ENCODE measurements at regions not wholly inside any gene's neighbourhood (a gene's known extent, or its start where the extent isn't known, plus 50 kb on each side); places are given as distances from the start of the nearest gene placed in this dataset.
"Not testable (repeated sequence)": the region's sequence is repeated elsewhere in the genome, so short reads cannot be mapped to it uniquely, and the experiment has no call there.

DNA sequence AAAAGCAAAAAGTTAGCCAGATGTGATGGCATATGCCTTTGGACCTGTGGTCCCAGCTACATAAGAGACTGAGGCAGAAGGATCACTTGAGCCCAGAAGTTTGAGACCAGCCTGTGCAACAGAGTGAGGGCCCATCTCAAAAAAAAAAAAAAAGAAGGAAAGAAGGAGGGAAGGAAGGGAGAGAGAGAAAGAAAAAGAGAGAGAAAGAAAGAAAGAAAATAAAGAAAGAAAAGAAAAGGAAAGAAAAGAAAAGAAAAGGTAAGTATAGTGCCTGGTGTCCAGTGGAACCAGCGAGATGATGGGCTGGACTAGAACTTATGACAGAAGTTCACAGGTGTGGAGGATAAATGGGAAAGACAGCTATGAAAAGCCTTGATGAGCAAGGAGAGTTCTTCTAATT is 100.9 kb downstream of the QRSL1 start:
- Histone ChIP-seq H3K27ac (ENCODE audit: low read length) (no peak overlapping the region), H3K4me1 (ENCODE audit: control insufficient read depth, insufficient read depth, low read length) (no peaks in the 10 kb centered on the region), H3K27me3 (ENCODE audit: control insufficient read depth, insufficient read depth) (no peaks in the 10 kb centered on the region), H3K9me3 (ENCODE audit: control insufficient read depth, low read length) (no peaks in the 10 kb centered on the region), H3K4me3 (ENCODE audit: low read length) (no peak overlapping the region)
- intact Hi-C loops (cut with DNase I), result no loop called here
- ATAC-seq (no peak), DNase-seq (no peak)
- WGBS, result 88% methylated on average over 1 of the region's 1 CpG

- DNase-seq (no peak), ATAC-seq (no peak)
- Histone ChIP-seq H3K27me3 (ENCODE audit: control insufficient read depth, insufficient read depth) (no peaks in the 10 kb centered on the region), H3K4me3 (ENCODE audit: low read length) (no peak overlapping the region), H3K4me1 (ENCODE audit: control insufficient read depth, insufficient read depth, low read length) (no peaks in the 10 kb centered on the region), H3K9me3 (ENCODE audit: control insufficient read depth, low read length) (no peaks in the 10 kb centered on the region), H3K27ac (ENCODE audit: low read length) (no peak overlapping the region)
- intact Hi-C loops (cut with DNase I), result no loop called here
- WGBS, result 78% methylated on average over 4 of the region's 4 CpGs
Measured at GRCh38 chr6:106729841-106730240, 100.5 kb downstream of the QRSL1 start.

GRCh38 chr6:106728296-106728870 is 99.0 kb downstream of the QRSL1 start:
- ATAC-seq, result no peak
- DNase-seq, result no peak
- WGBS, result 79% methylated on average over 5 of the region's 5 CpGs
- H3K27ac ChIP-seq (ENCODE audit: low read length), result no peak overlapping the region
- intact Hi-C loops (cut with DNase I), result no loop called here
- no peaks in the 10 kb centered on the region for H3K27me3 ChIP-seq (ENCODE audit: control insufficient read depth, insufficient read depth)
- H3K4me1 ChIP-seq (ENCODE audit: control insufficient read depth, insufficient read depth, low read length), result no peaks in the 10 kb centered on the region
- no peaks in the 10 kb centered on the region for H3K9me3 ChIP-seq (ENCODE audit: control insufficient read depth, low read length)
- no peak overlapping the region for H3K4me3 ChIP-seq (ENCODE audit: low read length)

- Histone ChIP-seq H3K27ac (ENCODE audit: low read length) (no peak overlapping the region), H3K4me3 (ENCODE audit: low read length) (no peak overlapping the region), H3K4me1 (ENCODE audit: control insufficient read depth, insufficient read depth, low read length) (no peaks in the 10 kb centered on the region), H3K27me3 (ENCODE audit: control insufficient read depth, insufficient read depth) (no peaks in the 10 kb centered on the region), H3K9me3 (ENCODE audit: control insufficient read depth, low read length) (no peaks in the 10 kb centered on the region)
- 83% methylated on average over 3 of the region's 3 CpGs for WGBS
- ATAC-seq (no peak), DNase-seq (no peak)
- intact Hi-C loops (cut with DNase I), result no loop called here
Measured at GRCh38 chr6:106727480-106728149, 98.2 kb downstream of the QRSL1 start.

DNA sequence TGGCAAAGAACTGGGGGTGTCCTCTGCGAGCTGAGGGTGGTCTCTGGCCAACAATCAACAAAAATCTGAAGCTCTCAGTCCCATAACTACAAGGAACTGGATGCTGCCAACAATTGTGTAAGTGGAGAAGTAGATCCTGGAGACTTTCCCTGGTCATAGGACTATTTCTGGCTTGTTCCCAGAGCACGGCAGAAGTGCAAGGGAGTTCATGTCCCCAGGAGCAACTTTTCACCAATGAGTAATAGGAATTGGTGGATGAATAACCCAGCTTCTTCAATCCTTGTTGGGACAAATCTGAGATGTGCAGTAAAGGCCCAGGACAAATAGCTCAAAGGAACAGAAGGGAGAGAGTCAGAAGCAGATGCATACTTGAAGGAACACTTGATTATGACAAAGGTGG is 95.5 kb downstream of the QRSL1 start:
- H3K9me3 ChIP-seq (ENCODE audit: control insufficient read depth, low read length), result no peaks in the 10 kb centered on the region
- 49% methylated on average over 2 of the region's 2 CpGs for WGBS
- H3K4me3 ChIP-seq (ENCODE audit: low read length), result no peak overlapping the region
- H3K4me1 ChIP-seq (ENCODE audit: control insufficient read depth, insufficient read depth, low read length), result no peaks in the 10 kb centered on the region
- no peak overlapping the region for H3K27ac ChIP-seq (ENCODE audit: low read length)
- ATAC-seq (no peak), DNase-seq (no peak)
- H3K27me3 ChIP-seq (ENCODE audit: control insufficient read depth, insufficient read depth), result no peaks in the 10 kb centered on the region
- intact Hi-C loops (cut with DNase I), result no loop called here

GRCh38 chr6:106724337-106724736 is 95.0 kb downstream of the QRSL1 start:
- H3K4me1 ChIP-seq (ENCODE audit: control insufficient read depth, insufficient read depth, low read length), result no peaks in the 10 kb centered on the region
- 86% methylated on average over 4 of the region's 4 CpGs for WGBS

DNA sequence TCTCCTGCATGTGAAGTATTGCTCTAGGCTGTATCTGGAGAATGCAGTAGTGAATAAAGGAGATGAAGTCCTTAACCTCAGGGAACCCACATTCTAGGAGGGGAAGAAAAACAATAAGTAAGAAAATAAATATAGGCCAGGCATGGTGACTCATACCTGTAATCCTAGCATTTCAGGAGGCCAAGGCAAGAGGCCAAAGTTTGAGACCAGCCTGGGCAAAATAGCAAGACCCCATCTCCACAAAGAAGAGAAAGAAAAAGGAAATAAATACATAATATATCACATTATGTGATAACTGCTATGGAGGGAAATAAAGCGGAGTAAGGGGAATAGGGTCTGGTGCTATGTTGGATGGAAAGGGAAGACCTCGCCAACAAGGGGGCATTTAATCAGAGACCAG is 94.0 kb downstream of the QRSL1 start:
- H3K4me1 ChIP-seq (ENCODE audit: control insufficient read depth, insufficient read depth, low read length); H3K4me3 ChIP-seq (ENCODE audit: low read length); DNase-seq; H3K27ac ChIP-seq (ENCODE audit: low read length); H3K9me3 ChIP-seq (ENCODE audit: control insufficient read depth, low read length); ATAC-seq; intact Hi-C loops (cut with DNase I); H3K27me3 ChIP-seq (ENCODE audit: control insufficient read depth, insufficient read depth): not testable (repeated sequence)
- 93% methylated on average over 2 of the region's 2 CpGs for WGBS

More at GRCh38 chr6:106724337-106724736, 95.0 kb downstream of the QRSL1 start:
- H3K9me3 ChIP-seq (ENCODE audit: control insufficient read depth, low read length), result no peaks in the 10 kb centered on the region
- intact Hi-C loops (cut with DNase I), result no loop called here
- no peak overlapping the region for H3K4me3 ChIP-seq (ENCODE audit: low read length)
- ATAC-seq (no peak), DNase-seq (no peak)
- no peak overlapping the region for H3K27ac ChIP-seq (ENCODE audit: low read length)
- H3K27me3 ChIP-seq (ENCODE audit: control insufficient read depth, insufficient read depth), result no peaks in the 10 kb centered on the region

- H3K4me3 ChIP-seq (ENCODE audit: low read length); H3K27ac ChIP-seq (ENCODE audit: low read length); H3K9me3 ChIP-seq (ENCODE audit: control insufficient read depth, low read length); H3K4me1 ChIP-seq (ENCODE audit: control insufficient read depth, insufficient read depth, low read length); intact Hi-C loops (cut with DNase I); H3K27me3 ChIP-seq (ENCODE audit: control insufficient read depth, insufficient read depth); DNase-seq; ATAC-seq: not testable (repeated sequence)
- 68% methylated on average over 3 of the region's 4 CpGs for WGBS
Measured at GRCh38 chr6:106721189-106721588, 91.8 kb downstream of the QRSL1 start.

Small RNA genes in the stretch of these regions (microRNA-seq; reads per million reads assigned to microRNA genes)
- 0 reads per million in 2 donors for gene MIR587

All from right cardiac atrium (tissue), 5 donors.